ENCODE measurements at regions not wholly inside any gene's neighbourhood (a gene's known extent, or its start where the extent isn't known, plus 50 kb on each side); places are given as distances from the start of the nearest gene placed in this dataset.

DNA sequence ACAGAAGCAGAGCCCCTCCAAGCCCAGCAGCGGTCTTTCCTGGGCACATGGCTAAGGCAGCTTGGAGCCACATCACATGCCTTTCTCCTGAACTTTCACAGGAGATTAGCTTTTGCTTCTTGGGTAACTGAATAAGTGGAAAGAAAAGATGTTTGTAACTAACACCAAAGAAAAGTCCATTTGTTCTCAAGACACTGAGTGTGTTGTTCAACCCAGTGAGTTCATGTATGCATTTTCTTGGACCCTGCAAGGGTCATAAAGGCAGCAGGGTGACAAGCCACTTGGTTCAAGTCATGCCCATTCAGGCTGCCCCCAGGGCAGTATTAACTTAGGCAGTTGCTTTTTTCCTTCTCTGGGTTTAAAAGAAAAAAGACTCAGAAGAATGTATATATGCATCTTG, 203.4 kb downstream of the FAM76B start:
- intact Hi-C loops (cut with DNase I) = no loop called here
- Histone ChIP-seq H3K27ac (no peak overlapping the region), H3K27me3 (ENCODE audit: insufficient read depth in 3 of 3, low read length in 2 of 3) (no peaks in the 10 kb centered on the region), H3K36me3 (ENCODE audit: insufficient read depth in 1 of 2, low read depth in 1 of 2) (no peaks in the 10 kb centered on the region), H3K9me3 (no peaks in the 10 kb centered on the region), H3K4me1 (no peaks in the 10 kb centered on the region), H3K4me3 (no peak overlapping the region)
- TF ChIP-seq, protein P1, sequence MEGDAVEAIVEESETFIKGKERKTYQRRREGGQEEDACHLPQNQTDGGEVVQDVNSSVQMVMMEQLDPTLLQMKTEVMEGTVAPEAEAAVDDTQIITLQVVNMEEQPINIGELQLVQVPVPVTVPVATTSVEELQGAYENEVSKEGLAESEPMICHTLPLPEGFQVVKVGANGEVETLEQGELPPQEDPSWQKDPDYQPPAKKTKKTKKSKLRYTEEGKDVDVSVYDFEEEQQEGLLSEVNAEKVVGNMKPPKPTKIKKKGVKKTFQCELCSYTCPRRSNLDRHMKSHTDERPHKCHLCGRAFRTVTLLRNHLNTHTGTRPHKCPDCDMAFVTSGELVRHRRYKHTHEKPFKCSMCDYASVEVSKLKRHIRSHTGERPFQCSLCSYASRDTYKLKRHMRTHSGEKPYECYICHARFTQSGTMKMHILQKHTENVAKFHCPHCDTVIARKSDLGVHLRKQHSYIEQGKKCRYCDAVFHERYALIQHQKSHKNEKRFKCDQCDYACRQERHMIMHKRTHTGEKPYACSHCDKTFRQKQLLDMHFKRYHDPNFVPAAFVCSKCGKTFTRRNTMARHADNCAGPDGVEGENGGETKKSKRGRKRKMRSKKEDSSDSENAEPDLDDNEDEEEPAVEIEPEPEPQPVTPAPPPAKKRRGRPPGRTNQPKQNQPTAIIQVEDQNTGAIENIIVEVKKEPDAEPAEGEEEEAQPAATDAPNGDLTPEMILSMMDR (IDR thresholded peaks at IDR 0.05) = no peak
- 91 to 100% (median 96%) methylated on average over 1 of the region's 1 CpG for WGBS, 3 donors
- ATAC-seq (no peak), DNase-seq (no peak)

DNA sequence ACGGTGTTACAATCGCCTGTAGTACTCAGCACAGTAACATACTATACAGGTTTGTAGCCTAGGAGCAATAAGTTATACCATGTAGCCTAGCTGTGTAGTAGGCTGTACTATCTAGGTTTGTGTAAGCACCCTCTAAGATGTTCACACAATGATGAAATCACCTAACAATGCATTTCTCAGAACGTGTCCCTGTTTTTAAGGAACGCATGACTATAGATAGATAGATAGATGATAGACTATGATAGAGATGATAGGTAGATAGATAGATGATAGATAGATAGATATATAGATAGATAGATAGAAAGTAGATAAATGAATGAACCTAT, 203.9 kb downstream of the FAM76B start:
- intact Hi-C loops (cut with DNase I) = no loop called here
- ATAC-seq (no peak), DNase-seq (no peak)
- Histone ChIP-seq H3K4me3 (no peak overlapping the region), H3K27ac (no peak overlapping the region), H3K27me3 (ENCODE audit: insufficient read depth in 3 of 3, low read length in 2 of 3) (no peaks in the 10 kb centered on the region), H3K36me3 (ENCODE audit: insufficient read depth in 1 of 2, low read depth in 1 of 2) (no peaks in the 10 kb centered on the region), H3K4me1 (no peaks in the 10 kb centered on the region), H3K9me3 (no peaks in the 10 kb centered on the region)
- WGBS, 3 donors = 68 to 86% (median 82%) methylated on average over 4 of the region's 4 CpGs
- TF ChIP-seq, protein P1 (IDR thresholded peaks at IDR 0.05) = no peak

DNA sequence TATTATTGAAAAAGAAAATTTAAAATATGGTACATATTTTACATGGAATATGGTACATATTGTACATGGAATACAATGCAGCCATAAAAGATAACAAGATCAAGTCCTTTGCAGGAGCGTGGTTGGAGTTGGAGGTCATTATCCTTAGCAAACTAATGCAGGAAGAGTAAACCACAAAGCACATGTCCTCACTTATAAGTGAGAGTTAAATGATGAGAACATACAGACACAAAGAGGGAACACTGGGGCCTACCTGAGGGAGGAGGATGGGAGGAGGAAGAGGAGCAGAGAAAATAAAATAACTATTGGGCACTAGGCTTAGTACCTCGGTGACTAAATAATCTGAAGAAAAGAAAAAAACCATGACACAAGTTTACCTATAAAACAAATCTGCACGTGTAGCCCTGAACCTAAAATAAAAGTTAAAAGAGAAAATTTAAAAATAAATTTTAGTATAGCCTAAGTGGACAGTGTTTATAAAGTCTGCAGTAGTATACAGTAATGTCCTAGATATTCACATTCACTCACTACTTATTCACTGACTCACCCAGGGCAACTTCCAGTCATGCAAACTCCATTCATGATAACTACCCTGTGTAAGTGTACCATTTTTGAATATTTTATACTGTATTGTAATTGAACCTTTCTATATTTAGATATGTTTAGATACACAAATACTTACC, 204.4 kb downstream of the FAM76B start:
- TF ChIP-seq, protein P1 (IDR thresholded peaks at IDR 0.05) = no peak
- 89 to 94% (median 93%) methylated on average over 3 of the region's 3 CpGs for WGBS, 3 donors
- H3K36me3 ChIP-seq (ENCODE audit: insufficient read depth in 1 of 2, low read depth in 1 of 2) = no peaks in the 10 kb centered on the region
- no peaks in the 10 kb centered on the region for H3K9me3 ChIP-seq
- no peak overlapping the region for H3K27ac ChIP-seq
- DNase-seq (no peak), ATAC-seq (no peak)
- intact Hi-C loops (cut with DNase I) = no loop called here
- no peaks in the 10 kb centered on the region for H3K4me1 ChIP-seq
- no peak overlapping the region for H3K4me3 ChIP-seq
- no peaks in the 10 kb centered on the region for H3K27me3 ChIP-seq (ENCODE audit: insufficient read depth in 3 of 3, low read length in 2 of 3)

DNA sequence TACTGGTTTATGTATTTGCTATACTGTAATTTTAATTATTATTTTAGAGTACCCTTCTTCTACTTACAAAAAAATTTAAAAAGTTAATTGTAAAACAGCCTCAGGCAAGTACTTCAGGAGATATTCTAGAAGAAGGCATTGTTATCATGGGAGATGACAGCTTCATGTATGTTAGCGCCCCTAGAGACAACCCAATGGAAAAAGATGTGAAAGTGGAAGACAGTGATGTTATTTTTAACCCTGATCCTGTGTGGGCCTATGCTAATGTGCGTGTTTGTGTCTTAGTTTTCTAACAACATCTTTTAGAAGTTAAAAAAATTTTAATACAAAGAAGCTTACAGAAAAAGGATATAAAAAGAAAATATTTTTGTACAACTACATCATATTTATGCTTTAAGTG, 205.0 kb downstream of the FAM76B start:
- intact Hi-C loops (cut with DNase I) = no loop called here
- WGBS, 3 donors = 80 to 92% (median 87%) methylated on average over 2 of the region's 2 CpGs
- H3K27ac ChIP-seq = no peak overlapping the region
- H3K36me3 ChIP-seq (ENCODE audit: insufficient read depth in 1 of 2, low read depth in 1 of 2) = no peaks in the 10 kb centered on the region
- DNase-seq (no peak), ATAC-seq (no peak)
- H3K9me3 ChIP-seq = no peaks in the 10 kb centered on the region
- no peaks in the 10 kb centered on the region for H3K4me1 ChIP-seq
- H3K4me3 ChIP-seq = no peak overlapping the region
- H3K27me3 ChIP-seq (ENCODE audit: insufficient read depth in 3 of 3, low read length in 2 of 3) = no peaks in the 10 kb centered on the region
- TF ChIP-seq, protein P1 (IDR thresholded peaks at IDR 0.05) = no peak

DNA sequence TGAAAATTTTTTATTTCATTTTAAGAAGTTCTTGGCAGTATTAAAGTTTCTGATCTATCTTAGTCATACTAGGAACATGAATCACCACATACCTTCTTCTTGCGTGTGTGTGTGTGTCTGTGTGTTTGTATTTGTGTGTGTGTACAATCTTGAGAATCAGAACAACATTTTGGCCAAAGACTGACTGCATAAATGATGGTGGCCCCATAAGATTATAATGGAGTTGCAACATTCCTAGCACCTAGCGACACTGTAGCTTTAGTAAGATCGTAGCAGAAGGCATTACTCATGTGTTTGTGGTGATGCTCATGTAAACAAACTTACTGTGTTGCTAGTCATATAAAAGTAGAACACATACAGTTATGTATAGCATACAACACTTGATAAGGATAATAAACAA, 205.4 kb downstream of the FAM76B start:
- no peaks in the 10 kb centered on the region for H3K36me3 ChIP-seq (ENCODE audit: insufficient read depth in 1 of 2, low read depth in 1 of 2)
- TF ChIP-seq, protein P1 (IDR thresholded peaks at IDR 0.05) = no peak
- no peak overlapping the region for H3K27ac ChIP-seq
- H3K27me3 ChIP-seq (ENCODE audit: insufficient read depth in 3 of 3, low read length in 2 of 3) = no peaks in the 10 kb centered on the region
- H3K4me1 ChIP-seq = no peaks in the 10 kb centered on the region
- intact Hi-C loops (cut with DNase I) = no loop called here
- H3K4me3 ChIP-seq = no peak overlapping the region
- no peak for ATAC-seq
- no peak for DNase-seq
- whole genome bisulfite sequencing, 3 donors = 88 to 93% (median 89%) methylated on average over 3 of the region's 3 CpGs
- H3K9me3 ChIP-seq = no peaks in the 10 kb centered on the region
